ENCODE measurements at regions not wholly inside any gene's neighbourhood (a gene's known extent, or its start where the extent isn't known, plus 50 kb on each side); places are given as distances from the start of the nearest gene placed in this dataset.
"Not testable (repeated sequence)": the region's sequence is repeated elsewhere in the genome, so short reads cannot be mapped to it uniquely, and the experiment has no call there.

DNA sequence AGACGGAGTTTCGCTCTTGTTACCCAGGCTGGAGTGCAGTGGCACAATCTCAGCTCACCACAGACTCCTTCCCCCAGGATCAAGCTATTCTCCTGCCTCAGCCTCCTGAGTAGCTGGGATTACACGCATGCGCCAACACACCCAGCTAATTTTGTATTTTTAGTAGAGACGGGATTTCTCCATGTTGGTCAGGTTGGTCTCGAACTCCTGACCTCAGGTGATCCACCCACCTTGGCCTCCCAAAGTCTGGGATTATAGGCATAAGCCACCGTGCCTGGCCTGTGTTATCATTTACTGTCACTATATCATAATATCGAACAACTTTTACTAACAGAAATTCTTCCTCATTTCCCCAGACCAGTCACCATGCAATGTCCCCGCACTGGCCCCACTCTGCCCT, 104.0 kb upstream of the DLG1 start:
- not testable (repeated sequence) for H3K9me3 ChIP-seq (replicated peaks; ENCODE audit: low read length); H3K9ac ChIP-seq (ENCODE audit: low read depth, low read length); H3K4me1 ChIP-seq (ENCODE audit: control insufficient read depth, insufficient read depth, low read length); H3K4me3 ChIP-seq (ENCODE audit: low read length); H3K36me3 ChIP-seq (ENCODE audit: insufficient read depth, low read length); H3K4me2 ChIP-seq (ENCODE audit: low read length)
- peaks cover 25% of the 10 kb centered on the region for H3K27me3 ChIP-seq (ENCODE audit: control insufficient read depth, insufficient read depth, low read length)

DNA sequence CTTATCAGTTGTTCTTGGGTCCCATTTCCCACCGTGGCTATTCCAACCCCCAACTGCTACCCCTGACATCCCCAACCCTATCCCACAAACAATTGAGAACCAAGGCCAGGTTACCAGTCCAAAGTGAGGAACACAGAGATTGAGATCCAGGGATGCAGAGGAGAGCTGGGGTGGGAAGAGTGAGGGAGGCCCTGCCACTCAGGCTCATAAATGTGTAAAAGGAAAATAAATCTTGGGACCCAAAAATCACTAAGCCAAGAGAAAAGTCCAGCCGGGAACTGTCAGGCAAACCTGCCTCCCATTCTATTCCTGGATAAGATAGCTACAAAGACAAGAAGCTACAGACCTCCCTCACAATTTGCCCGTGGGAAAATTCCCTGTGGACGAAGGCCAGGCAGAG, 101.1 kb upstream of the DLG1 start:
- Histone ChIP-seq H3K4me1 (ENCODE audit: control insufficient read depth, insufficient read depth, low read length) (peaks cover 12% of the 10 kb centered on the region), H3K9ac (ENCODE audit: low read depth, low read length) (no peak overlapping the region)

DNA sequence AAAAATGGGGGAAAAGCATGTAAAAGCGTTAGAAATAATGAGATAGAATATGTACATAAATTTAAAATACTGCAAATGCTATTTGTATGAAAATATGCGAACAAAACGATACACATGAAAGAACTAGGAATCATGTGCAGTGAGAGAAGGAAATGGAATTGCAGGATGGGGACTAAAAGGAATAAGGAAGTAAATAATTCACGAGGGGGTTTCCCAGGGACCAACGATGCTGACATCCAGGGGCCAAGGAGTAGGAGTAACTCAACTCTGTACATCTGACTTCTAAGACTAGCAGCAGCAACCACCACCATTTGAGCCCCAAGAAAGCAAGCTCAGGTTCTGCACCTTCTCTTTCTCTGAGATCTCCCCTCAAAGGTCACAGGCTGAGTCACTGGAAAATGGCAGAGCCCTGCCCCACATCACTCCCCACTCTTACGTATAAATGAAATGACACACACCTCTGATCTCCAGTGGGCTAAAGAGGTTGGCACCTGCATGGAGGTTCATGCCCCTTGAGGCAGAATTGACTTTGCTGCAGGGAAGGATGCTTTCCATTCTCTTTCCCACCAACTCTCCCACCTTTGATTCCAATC, 100.0 kb upstream of the DLG1 start:
- Histone ChIP-seq H3K4me3 (ENCODE audit: low read length) (no peak overlapping the region), H3K27me3 (ENCODE audit: control insufficient read depth, insufficient read depth, low read length) (peaks cover 17% of the 10 kb centered on the region), H3K9me3 (replicated peaks; ENCODE audit: low read length) (no peaks in the 10 kb centered on the region), H3K9ac (ENCODE audit: low read depth, low read length) (no peak overlapping the region), H3K4me2 (ENCODE audit: low read length) (no peak overlapping the region), H3K4me1 (ENCODE audit: control insufficient read depth, insufficient read depth, low read length) (peaks cover 20% of the 10 kb centered on the region), H3K36me3 (ENCODE audit: insufficient read depth, low read length) (no peaks in the 10 kb centered on the region)

More for the DNA sequence above, 101.1 kb upstream of the DLG1 start:
- Histone ChIP-seq H3K36me3 (ENCODE audit: insufficient read depth, low read length) (no peaks in the 10 kb centered on the region), H3K4me2 (ENCODE audit: low read length) (no peak overlapping the region), H3K27me3 (ENCODE audit: control insufficient read depth, insufficient read depth, low read length) (peaks cover 18% of the 10 kb centered on the region), H3K9me3 (replicated peaks; ENCODE audit: low read length) (no peaks in the 10 kb centered on the region), H3K4me3 (ENCODE audit: low read length) (no peak overlapping the region)

DNA sequence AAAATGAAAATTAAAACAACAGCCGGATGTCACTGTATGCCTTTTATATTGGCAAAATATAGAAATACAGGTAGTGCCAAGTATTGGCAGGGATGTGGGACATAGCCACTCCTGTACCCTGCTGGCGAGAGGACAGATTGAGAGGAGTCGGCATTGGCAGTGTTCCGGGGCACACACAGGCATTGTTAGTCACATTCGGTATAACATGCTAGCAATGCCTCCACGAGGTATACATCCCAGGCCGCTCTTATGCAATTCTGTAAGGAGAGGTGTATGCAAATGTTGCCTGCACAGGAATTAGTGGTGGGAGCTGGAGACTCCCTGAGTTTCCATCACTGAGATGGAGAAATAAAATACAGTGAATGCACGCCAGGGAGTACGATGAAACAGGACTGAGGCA, 99.4 kb upstream of the DLG1 start:
- no peaks in the 10 kb centered on the region for H3K36me3 ChIP-seq (ENCODE audit: insufficient read depth, low read length)
- no peaks in the 10 kb centered on the region for H3K9me3 ChIP-seq (replicated peaks; ENCODE audit: low read length)
- no peak overlapping the region for H3K4me3 ChIP-seq (ENCODE audit: low read length)
- H3K9ac ChIP-seq (ENCODE audit: low read depth, low read length), result no peak overlapping the region
- peaks cover 19% of the 10 kb centered on the region for H3K27me3 ChIP-seq (ENCODE audit: control insufficient read depth, insufficient read depth, low read length)
- peaks cover 25% of the 10 kb centered on the region for H3K4me1 ChIP-seq (ENCODE audit: control insufficient read depth, insufficient read depth, low read length)
- no peak overlapping the region for H3K4me2 ChIP-seq (ENCODE audit: low read length)

DNA sequence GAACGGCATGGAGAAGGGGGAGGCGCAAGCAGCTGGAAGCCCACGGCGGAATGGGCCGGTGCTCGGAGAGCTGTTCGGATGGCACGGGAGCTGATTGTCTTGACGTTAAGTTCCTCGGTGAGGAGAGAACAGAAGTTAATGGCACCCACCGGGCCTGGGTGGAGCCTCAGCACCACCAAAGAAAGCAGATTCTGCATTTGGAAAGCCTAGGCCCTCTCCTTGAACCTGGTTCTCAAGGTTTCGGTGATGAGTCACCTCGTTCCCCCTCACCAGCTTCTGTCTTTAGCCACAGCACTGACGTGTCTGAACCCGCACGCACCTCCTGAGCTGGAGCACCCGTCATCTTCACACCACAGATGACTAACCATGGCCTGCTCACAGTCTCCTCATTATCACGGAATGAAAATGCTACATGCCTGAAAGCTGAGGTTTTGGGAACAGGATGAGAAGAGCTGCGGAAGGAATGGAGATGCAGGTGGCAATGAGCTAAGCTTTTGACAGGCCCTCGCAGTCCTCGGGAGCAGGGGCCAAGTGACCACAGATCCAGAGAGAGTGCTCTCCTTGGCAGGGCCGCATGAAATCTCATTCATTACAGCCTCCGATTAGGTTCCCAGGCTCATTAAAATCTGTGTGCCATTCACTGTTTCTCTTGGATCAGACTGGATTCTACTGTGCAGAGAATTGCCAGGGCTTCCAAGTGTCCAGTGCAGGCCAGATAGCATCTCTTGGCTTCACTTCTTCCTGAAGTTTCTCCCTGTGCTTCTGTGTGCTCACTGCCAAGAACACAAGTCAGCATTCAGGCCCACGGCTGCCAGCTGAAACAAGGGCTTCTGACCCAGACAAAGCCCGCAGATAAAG, 96.3 kb upstream of the DLG1 start:
- peak overlapping the region; percentile 70 for H3K9ac ChIP-seq (ENCODE audit: low read depth, low read length)

DNA sequence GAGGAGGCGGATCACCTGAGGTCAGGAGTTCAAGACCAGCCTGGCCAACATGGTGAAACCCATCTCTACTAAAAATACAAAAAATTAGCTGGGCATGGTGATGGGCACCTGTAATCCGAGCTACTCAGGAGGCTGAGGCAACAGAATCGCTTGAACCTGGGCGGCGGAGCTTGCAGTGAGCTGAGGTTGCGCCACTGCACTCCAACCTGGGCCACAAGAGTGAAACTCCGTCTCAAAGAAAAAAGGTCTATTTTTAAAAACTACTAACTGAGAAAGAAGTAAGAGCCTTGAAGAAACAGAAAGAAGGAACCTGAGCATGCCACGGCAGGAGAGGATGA, 95.7 kb upstream of the DLG1 start:
- H3K36me3 ChIP-seq (ENCODE audit: insufficient read depth, low read length); H3K9me3 ChIP-seq (replicated peaks; ENCODE audit: low read length); H3K4me3 ChIP-seq (ENCODE audit: low read length): not testable (repeated sequence)
- H3K9ac ChIP-seq (ENCODE audit: low read depth, low read length), result peak overlapping the region; percentile 46
- H3K4me2 ChIP-seq (ENCODE audit: low read length), result peak overlapping the region; percentile 27
- H3K4me1 ChIP-seq (ENCODE audit: control insufficient read depth, insufficient read depth, low read length), result peaks cover 29% of the 10 kb centered on the region
- H3K27me3 ChIP-seq (ENCODE audit: control insufficient read depth, insufficient read depth, low read length), result peaks cover 39% of the 10 kb centered on the region

More for the DNA sequence above, 96.3 kb upstream of the DLG1 start:
- peaks cover 29% of the 10 kb centered on the region for H3K4me1 ChIP-seq (ENCODE audit: control insufficient read depth, insufficient read depth, low read length)
- peak overlapping the region; percentile 27 for H3K4me2 ChIP-seq (ENCODE audit: low read length)
- no peaks in the 10 kb centered on the region for H3K36me3 ChIP-seq (ENCODE audit: insufficient read depth, low read length)
- no peaks in the 10 kb centered on the region for H3K9me3 ChIP-seq (replicated peaks; ENCODE audit: low read length)
- H3K4me3 ChIP-seq (ENCODE audit: low read length), result no peak overlapping the region
- peaks cover 36% of the 10 kb centered on the region for H3K27me3 ChIP-seq (ENCODE audit: control insufficient read depth, insufficient read depth, low read length)

DNA sequence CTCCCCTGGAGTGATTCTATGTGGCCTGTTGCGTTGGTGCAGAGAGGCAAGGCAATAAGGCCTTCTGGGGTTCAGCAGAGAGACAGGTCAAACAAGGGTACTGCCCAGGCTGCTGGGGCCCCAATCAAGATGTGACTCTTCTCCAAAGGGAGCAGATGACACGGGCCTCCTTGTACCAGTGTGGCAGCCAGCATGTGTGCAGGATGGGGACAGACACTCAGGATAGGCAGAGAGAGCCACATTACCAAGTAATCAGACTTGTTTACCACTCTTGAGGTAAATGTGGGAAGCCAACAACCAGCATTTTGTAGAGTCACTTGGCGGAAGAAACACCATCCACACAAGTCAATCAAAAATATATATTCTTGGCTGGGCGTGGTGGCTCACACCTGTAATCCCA, 95.3 kb upstream of the DLG1 start:
- Histone ChIP-seq H3K27me3 (ENCODE audit: control insufficient read depth, insufficient read depth, low read length) (peaks cover 42% of the 10 kb centered on the region), H3K36me3 (ENCODE audit: insufficient read depth, low read length) (no peaks in the 10 kb centered on the region), H3K9ac (ENCODE audit: low read depth, low read length) (peak overlapping the region; percentile 10), H3K4me1 (ENCODE audit: control insufficient read depth, insufficient read depth, low read length) (peaks cover 29% of the 10 kb centered on the region), H3K9me3 (replicated peaks; ENCODE audit: low read length) (no peaks in the 10 kb centered on the region), H3K4me3 (ENCODE audit: low read length) (no peak overlapping the region), H3K4me2 (ENCODE audit: low read length) (no peak overlapping the region)

DNA sequence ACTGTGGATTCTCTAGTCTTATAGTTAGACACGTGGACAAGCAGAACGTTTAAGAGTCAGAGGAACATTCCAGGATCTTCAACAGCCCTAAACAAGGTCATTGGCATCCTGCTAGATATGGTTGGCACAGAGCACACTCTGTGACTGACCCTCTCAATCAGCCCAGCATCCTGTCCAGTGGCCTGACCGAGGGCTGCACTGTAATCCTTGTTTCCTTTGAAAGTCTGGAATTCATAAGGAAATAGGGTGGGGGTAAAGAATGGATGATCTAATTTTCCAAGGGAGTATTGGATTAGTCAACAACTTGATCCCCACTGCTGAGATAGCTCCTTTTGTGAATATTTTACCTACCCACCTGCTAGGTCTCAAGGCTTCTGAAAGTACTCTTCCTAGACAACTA, 94.5 kb upstream of the DLG1 start:
- Histone ChIP-seq H3K4me2 (ENCODE audit: low read length) (no peak overlapping the region), H3K9ac (ENCODE audit: low read depth, low read length) (peak overlapping the region; percentile 33), H3K9me3 (replicated peaks; ENCODE audit: low read length) (no peaks in the 10 kb centered on the region), H3K4me1 (ENCODE audit: control insufficient read depth, insufficient read depth, low read length) (peaks cover 29% of the 10 kb centered on the region), H3K4me3 (ENCODE audit: low read length) (no peak overlapping the region), H3K27me3 (ENCODE audit: control insufficient read depth, insufficient read depth, low read length) (peaks cover 42% of the 10 kb centered on the region), H3K36me3 (ENCODE audit: insufficient read depth, low read length) (no peaks in the 10 kb centered on the region)

DNA sequence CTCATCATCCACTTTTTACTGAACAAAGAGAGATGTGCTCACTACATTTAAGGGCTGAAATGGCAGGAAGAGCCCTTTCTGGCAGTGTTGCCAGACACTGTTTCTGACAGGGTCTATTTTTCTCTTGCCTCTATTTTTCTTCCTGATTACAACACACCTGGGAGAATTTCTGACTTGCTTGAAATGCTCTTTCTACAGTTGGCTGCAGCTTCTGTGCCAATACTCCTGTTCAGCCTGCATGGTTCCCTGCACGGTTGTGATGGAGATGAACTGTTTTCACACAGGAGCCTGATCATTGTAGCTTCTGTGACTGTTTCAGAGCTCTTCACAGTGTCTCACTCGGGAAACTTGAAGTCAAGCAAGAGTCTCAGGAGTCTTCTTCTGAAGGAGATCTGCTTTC, 83.0 kb upstream of the DLG1 start:
- no peak overlapping the region for H3K4me3 ChIP-seq (ENCODE audit: low read length)
- H3K9me3 ChIP-seq (replicated peaks; ENCODE audit: low read length), result no peaks in the 10 kb centered on the region
- H3K4me2 ChIP-seq (ENCODE audit: low read length), result no peak overlapping the region
- H3K27me3 ChIP-seq (ENCODE audit: control insufficient read depth, insufficient read depth, low read length), result peaks cover 36% of the 10 kb centered on the region
- H3K4me1 ChIP-seq (ENCODE audit: control insufficient read depth, insufficient read depth, low read length), result no peaks in the 10 kb centered on the region
- H3K36me3 ChIP-seq (ENCODE audit: insufficient read depth, low read length), result no peaks in the 10 kb centered on the region
- no peak overlapping the region for H3K9ac ChIP-seq (ENCODE audit: low read depth, low read length)

DNA sequence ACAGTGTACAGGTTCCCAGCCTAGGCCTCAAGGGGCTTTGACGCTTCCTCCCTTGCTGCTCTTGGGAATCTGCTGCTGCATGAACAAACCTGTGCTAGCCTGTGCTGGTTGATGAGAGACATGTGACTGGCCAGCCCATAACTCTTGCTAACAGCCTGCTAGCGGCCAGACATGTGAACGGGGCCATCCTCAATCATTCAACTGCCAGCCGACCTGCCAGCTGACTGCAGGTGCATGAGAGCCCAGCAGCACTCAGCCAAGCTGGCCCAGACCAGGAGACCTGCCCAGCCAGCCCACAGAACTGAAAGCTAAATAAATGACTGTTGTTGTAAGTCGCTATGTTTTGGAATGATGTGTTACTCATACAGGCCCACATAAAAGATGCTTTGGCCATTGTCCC, 82.4 kb upstream of the DLG1 start:
- peaks cover 31% of the 10 kb centered on the region for H3K27me3 ChIP-seq (ENCODE audit: control insufficient read depth, insufficient read depth, low read length)
- no peaks in the 10 kb centered on the region for H3K4me1 ChIP-seq (ENCODE audit: control insufficient read depth, insufficient read depth, low read length)
- no peaks in the 10 kb centered on the region for H3K9me3 ChIP-seq (replicated peaks; ENCODE audit: low read length)
- no peak overlapping the region for H3K9ac ChIP-seq (ENCODE audit: low read depth, low read length)
- no peaks in the 10 kb centered on the region for H3K36me3 ChIP-seq (ENCODE audit: insufficient read depth, low read length)
- H3K4me3 ChIP-seq (ENCODE audit: low read length), result no peak overlapping the region
- no peak overlapping the region for H3K4me2 ChIP-seq (ENCODE audit: low read length)

DNA sequence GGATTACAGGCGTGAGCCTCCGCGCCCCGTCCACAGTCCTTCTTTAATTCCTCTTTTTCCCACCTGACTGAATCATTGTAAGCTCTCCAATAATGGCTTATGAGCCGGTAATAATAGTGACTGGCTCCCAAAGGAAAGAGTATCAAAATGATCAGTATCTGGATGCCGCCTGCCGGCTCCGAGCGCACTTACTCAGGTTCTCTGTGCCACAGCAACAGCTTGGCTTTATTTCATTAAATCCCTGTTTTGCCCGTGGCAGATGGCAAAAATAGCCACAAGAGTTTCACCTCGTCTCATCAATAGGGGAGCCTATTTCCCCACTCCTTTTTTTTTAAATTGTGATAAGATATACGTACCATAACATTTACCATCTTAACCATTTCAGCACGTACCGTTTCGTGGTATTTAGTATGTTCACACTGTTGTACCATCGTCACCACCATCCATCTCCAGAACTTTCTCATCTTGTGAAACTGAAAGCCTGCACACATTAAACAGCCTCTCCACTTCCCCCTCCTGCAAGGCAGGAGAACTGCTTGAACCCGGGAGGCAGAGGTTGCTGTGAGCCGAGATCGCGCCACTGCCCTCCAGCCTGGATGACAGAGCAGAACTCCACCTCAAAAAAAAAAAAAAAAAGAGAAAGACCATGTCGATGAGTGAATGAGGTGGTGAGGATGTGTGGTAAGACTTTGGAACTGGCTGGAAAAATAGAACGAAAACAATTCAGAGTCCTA, 80.7 kb upstream of the DLG1 start:
- Histone ChIP-seq H3K9ac (ENCODE audit: low read depth, low read length) (no peak overlapping the region), H3K4me3 (ENCODE audit: low read length) (no peak overlapping the region), H3K4me1 (ENCODE audit: control insufficient read depth, insufficient read depth, low read length) (no peaks in the 10 kb centered on the region), H3K9me3 (replicated peaks; ENCODE audit: low read length) (no peaks in the 10 kb centered on the region), H3K27me3 (ENCODE audit: control insufficient read depth, insufficient read depth, low read length) (peaks cover 18% of the 10 kb centered on the region), H3K36me3 (ENCODE audit: insufficient read depth, low read length) (no peaks in the 10 kb centered on the region), H3K4me2 (ENCODE audit: low read length) (no peak overlapping the region)
